ENCODE measurements at regions not wholly inside any gene's neighbourhood (a gene's known extent, or its start where the extent isn't known, plus 50 kb on each side); places are given as distances from the start of the nearest gene placed in this dataset.
"Not testable (repeated sequence)": the region's sequence is repeated elsewhere in the genome, so short reads cannot be mapped to it uniquely, and the experiment has no call there.

DNA sequence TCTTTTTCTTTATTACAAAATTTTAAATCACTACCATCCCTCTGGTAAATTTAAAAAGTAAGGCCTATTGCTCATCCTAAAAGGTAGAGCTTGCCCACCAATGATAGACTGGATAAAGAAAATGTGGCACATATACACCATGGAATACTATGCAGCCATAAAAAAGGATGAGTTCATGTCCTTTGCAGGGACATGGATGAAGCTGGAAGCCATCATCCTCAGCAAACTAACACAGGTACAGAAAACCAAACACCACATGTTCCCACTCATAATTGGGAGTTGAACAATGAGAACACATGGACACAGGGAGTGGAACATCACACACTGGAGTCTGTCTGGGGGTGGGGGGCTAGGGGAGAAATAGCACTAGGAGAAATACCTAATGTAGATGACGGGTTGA lies 155.2 kb upstream of the NOCT start:
- TF ChIP-seq, protein P1, sequence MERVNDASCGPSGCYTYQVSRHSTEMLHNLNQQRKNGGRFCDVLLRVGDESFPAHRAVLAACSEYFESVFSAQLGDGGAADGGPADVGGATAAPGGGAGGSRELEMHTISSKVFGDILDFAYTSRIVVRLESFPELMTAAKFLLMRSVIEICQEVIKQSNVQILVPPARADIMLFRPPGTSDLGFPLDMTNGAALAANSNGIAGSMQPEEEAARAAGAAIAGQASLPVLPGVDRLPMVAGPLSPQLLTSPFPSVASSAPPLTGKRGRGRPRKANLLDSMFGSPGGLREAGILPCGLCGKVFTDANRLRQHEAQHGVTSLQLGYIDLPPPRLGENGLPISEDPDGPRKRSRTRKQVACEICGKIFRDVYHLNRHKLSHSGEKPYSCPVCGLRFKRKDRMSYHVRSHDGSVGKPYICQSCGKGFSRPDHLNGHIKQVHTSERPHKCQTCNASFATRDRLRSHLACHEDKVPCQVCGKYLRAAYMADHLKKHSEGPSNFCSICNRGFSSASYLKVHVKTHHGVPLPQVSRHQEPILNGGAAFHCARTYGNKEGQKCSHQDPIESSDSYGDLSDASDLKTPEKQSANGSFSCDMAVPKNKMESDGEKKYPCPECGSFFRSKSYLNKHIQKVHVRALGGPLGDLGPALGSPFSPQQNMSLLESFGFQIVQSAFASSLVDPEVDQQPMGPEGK (CRISPR knock-in tag; IDR thresholded peaks at IDR 0.05; ENCODE audit: borderline replicate concordance), result not testable (repeated sequence)
- not testable (repeated sequence) for TF ChIP-seq RARB (CRISPR knock-in tag; IDR thresholded peaks at IDR 0.05); CSDC2 (CRISPR knock-in tag; IDR thresholded peaks at IDR 0.05); ZFP3 (CRISPR knock-in tag; IDR thresholded peaks at IDR 0.05); SNAI2 (CRISPR knock-in tag; IDR thresholded peaks at IDR 0.05); ARNTL (CRISPR knock-in tag; IDR thresholded peaks at IDR 0.05; ENCODE audit: borderline replicate concordance, low read depth); TOX (CRISPR knock-in tag; IDR thresholded peaks at IDR 0.05; ENCODE audit: borderline replicate concordance); GLIS3 (CRISPR knock-in tag; IDR thresholded peaks at IDR 0.05); ISL1 (CRISPR knock-in tag; IDR thresholded peaks at IDR 0.05)
- TF ChIP-seq, protein P2, sequence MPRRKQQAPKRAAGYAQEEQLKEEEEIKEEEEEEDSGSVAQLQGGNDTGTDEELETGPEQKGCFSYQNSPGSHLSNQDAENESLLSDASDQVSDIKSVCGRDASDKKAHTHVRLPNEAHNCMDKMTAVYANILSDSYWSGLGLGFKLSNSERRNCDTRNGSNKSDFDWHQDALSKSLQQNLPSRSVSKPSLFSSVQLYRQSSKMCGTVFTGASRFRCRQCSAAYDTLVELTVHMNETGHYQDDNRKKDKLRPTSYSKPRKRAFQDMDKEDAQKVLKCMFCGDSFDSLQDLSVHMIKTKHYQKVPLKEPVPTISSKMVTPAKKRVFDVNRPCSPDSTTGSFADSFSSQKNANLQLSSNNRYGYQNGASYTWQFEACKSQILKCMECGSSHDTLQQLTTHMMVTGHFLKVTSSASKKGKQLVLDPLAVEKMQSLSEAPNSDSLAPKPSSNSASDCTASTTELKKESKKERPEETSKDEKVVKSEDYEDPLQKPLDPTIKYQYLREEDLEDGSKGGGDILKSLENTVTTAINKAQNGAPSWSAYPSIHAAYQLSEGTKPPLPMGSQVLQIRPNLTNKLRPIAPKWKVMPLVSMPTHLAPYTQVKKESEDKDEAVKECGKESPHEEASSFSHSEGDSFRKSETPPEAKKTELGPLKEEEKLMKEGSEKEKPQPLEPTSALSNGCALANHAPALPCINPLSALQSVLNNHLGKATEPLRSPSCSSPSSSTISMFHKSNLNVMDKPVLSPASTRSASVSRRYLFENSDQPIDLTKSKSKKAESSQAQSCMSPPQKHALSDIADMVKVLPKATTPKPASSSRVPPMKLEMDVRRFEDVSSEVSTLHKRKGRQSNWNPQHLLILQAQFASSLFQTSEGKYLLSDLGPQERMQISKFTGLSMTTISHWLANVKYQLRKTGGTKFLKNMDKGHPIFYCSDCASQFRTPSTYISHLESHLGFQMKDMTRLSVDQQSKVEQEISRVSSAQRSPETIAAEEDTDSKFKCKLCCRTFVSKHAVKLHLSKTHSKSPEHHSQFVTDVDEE (CRISPR knock-in tag; IDR thresholded peaks at IDR 0.05), result not testable (repeated sequence)
- TF ChIP-seq, protein P3, sequence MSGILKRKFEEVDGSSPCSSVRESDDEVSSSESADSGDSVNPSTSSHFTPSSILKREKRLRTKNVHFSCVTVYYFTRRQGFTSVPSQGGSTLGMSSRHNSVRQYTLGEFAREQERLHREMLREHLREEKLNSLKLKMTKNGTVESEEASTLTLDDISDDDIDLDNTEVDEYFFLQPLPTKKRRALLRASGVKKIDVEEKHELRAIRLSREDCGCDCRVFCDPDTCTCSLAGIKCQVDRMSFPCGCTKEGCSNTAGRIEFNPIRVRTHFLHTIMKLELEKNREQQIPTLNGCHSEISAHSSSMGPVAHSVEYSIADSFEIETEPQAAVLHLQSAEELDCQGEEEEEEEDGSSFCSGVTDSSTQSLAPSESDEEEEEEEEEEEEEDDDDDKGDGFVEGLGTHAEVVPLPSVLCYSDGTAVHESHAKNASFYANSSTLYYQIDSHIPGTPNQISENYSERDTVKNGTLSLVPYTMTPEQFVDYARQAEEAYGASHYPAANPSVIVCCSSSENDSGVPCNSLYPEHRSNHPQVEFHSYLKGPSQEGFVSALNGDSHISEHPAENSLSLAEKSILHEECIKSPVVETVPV (CRISPR knock-in tag; IDR thresholded peaks at IDR 0.05), result not testable (repeated sequence)

All from SK-N-SH treated with all-trans-retinoic acid at 6 μM for 48 hours (cell line).